ENCODE measurements at regions not wholly inside any gene's neighbourhood (a gene's known extent, or its start where the extent isn't known, plus 50 kb on each side); places are given as distances from the start of the nearest gene placed in this dataset.

- TF ChIP-seq CTCF (IDR thresholded peaks at IDR 0.05): no peak
- TF ChIP-seq POLR2A (IDR thresholded peaks at IDR 0.05): no peak
These were observed 350.9 kb upstream of the POU1F1 start for GRCh38 chr3:87627316-87627715.

Data from lower leg skin (tissue), 3 donors.